HL-60/S4 treated with phorbol 12-myristate 13-acetate at 8.2 ng/mL for 4 days and 3 days (cell line): ENCODE measurements at regions not wholly inside any gene's neighbourhood (a gene's known extent, or its start where the extent isn't known, plus 50 kb on each side); places are given as distances from the start of the nearest gene placed in this dataset.

Source experiments
- in situ Hi-C: fragments of 300-500 bp; cut with MboI; formaldehyde crosslinking; loops from 2 replicates; pipeline ENCODE4 v1.15.0; 2022; ENCODE audit warnings: low sequenced_read_pairs

- in situ Hi-C loops, result no loop called here
Observed at GRCh38 chr10:123480845-123481244, 185.3 kb upstream of the GPR26 start.

- in situ Hi-C loops, result no loop called here
Observed at GRCh38 chr10:123484722-123485121, 181.4 kb upstream of the GPR26 start.

GRCh38 chr10:123485341-123485960 is 180.7 kb upstream of the GPR26 start:
- in situ Hi-C loops, result no loop called here

GRCh38 chr10:123488436-123488835 is 177.7 kb upstream of the GPR26 start:
- in situ Hi-C loops, result no loop called here

GRCh38 chr10:123491364-123491763 is 174.8 kb upstream of the GPR26 start:
- in situ Hi-C loops, result no loop called here

GRCh38 chr10:123492016-123492415 is 174.1 kb upstream of the GPR26 start:
- in situ Hi-C loops, result no loop called here

GRCh38 chr10:123494301-123494808 is 171.8 kb upstream of the GPR26 start:
- in situ Hi-C loops, result no loop called here

DNA sequence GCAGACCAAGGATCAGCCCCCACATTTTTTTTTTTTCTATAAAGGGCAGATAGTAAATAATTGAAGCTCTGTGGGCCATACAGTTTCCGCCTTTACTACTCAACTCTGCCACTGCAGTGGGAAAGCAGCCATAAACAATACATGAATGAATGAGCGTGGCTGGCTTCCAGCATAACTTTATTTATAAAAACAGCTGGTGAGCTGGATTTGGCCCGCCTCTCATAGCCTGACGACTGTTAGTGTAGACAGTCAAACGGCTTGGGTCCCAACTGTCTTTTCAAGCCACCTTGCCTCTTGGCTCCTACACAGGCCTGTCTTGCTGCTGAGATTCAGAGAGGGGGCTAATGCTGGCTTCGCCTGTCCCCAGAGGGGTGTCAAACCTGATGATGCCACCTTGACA is 169.8 kb upstream of the GPR26 start:
- in situ Hi-C loops, result no loop called here

- in situ Hi-C loops, result no loop called here
Observed at GRCh38 chr10:123496996-123497660, 169.0 kb upstream of the GPR26 start.

GRCh38 chr10:123500110-123500509 is 166.0 kb upstream of the GPR26 start:
- in situ Hi-C loops, result no loop called here

DNA sequence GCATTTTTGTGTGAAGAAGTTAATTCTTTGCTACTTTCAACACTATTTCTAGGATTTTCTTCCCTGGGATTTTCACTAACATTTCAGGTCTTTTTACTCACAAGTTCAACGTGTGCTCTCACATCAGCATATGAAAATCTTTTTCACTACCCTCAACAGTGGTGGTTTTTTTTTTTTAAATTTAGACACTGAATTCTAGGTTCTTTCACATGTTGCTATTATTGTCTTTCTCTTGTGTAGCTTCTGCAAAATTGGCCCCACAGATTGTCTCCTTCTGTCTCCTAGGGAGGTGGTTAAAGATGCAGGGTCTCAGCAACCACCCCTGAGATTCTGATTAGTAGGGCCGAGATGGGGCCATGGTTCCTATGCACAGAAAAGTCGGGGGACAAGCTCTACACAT is 165.0 kb upstream of the GPR26 start:
- in situ Hi-C loops, result no loop called here

GRCh38 chr10:123502983-123503382 is 163.2 kb upstream of the GPR26 start:
- in situ Hi-C loops, result no loop called here

DNA sequence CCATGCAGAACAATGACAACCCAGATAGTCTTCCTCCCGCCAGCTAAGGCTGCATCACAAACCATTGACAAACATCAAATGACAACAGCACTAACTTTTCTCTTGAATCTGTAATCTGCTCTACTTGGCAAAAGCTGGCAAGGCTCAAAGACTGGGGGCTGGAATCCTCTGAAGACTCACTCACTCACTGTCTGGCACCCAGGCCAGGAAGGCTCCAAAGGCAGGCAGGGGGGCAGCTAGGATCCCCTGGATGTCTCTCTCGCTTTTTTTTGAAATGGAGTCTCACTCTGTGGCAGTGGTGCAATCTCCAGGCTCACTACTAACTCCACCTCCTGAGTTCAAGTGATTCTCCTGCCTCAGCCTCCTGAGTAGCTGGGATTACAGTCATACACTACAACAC is 159.7 kb upstream of the GPR26 start:
- in situ Hi-C loops, result no loop called here

GRCh38 chr10:123507298-123507697 is 158.9 kb upstream of the GPR26 start:
- in situ Hi-C loops, result no loop called here

GRCh38 chr10:123509338-123509737 is 156.8 kb upstream of the GPR26 start:
- in situ Hi-C loops, result no loop called here

DNA sequence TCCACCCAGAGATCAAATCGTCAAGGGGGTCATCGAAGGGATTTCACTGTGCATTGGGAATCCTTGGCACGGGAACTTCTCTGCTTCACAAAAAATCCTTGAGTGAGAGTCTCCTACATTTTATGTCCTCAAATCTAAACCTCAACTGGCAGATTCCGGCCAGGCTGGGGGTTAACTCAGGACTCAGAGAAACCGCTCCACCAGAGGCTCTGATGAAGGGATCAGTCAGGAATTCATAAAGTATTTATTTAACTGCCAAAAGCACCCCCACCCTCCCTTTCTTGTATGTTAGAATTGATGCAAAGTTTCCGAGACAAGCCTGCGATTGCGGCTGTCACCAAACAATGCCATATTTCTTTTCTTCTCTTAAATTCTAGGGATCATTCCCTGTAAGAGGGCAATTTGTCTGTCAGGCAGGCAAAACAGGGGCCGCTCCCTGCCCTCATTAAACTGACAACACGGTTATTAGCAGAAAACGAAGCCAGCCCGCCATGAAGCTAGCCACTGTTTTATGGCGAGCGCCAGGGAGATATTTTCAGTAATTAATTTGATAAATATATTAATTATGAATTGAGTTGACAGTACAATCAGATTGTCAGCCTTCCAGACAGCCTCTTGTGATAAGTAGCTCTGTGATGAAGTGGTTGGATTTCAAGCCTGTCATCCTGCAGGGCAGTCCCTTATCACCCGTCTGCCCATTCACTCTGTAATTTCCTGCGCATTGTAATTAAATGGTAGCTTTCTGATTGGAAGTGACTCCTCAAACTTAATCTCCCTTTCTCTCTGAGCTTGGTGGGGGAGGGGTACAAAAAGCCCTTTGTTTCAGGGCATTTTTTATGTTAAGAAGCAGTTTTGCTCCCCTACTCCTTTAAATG is 153.0 kb upstream of the GPR26 start:
- in situ Hi-C loops, result no loop called here

- in situ Hi-C loops, result no loop called here
Observed at GRCh38 chr10:123513870-123514269, 152.3 kb upstream of the GPR26 start.

DNA sequence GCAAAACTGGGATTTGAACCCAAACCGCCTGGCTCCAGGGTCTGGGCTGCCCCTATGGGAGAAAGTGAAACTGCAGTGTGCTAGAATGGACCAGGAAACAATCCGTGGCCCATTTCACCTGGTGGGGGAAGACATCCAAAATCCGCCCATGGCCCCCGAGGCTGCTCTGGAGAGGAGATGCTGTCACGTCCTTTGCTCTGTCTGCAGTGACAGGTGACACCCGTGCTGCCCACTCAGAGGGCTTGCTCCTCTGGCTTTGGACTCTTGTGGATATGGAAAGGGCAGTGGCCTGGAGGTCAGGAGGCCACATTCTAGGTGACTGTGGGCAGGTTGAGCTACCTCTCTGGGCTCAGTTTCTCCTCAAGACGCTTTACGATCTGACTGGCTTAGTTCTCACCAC is 151.2 kb upstream of the GPR26 start:
- in situ Hi-C loops, result no loop called here

DNA sequence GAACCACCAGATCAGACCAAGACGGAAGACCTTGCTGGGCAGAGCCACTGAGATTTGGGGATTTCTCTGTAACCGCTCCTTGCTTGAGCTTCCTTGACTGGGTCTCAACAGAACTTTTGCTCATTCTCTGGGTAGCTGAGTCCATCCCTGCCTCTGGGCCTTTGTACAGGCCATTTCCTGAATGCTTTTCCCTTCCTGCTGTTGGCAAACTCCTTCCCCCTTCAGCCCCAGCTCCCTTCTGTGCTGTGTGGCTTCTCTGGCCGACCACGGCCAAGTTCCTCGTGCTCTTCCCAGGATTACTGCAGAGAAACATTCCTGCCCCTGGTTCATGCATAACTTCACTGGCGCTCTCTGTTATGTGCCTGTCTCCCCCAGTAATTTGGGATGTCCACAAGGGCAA is 150.5 kb upstream of the GPR26 start:
- in situ Hi-C loops, result no loop called here

DNA sequence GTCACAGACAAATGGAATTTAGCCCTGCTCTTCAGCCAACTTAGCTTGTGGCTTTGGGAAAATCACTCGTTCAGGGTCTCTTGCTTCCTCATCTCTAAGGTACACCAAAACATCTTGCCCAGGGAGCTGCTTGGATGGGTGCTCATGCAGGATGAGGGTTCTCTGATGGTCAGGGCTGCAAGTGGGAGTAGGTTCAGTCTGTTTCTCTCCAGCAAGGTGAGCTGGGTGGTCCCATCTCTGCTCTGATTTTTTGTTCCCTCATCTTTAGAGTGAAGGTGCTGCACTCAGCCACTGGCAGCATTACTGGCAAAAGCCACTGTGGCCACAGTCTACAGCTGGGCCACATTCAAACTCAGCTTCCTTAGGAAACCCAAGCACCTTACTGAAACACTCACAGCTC is 149.9 kb upstream of the GPR26 start:
- in situ Hi-C loops, result no loop called here

DNA sequence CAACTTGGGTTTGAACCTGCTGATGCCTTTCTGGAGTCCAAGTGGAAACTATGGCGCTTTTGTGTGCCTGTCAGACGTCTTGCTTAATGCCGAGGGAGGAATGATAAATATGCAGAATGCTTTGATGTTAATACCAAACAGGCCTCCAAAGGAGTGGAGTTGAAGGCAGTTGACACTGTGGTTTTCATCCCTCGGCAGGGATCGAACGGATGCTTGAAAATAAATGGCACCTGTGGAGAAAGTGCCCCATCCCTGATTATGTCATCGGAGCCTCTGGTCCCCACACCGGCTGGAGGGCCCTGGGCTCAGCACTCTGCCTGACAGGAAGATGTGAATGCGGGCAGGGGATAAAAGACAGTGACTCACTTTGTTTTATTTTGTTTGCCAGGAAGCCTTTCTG is 148.7 kb upstream of the GPR26 start:
- in situ Hi-C loops, result no loop called here

DNA sequence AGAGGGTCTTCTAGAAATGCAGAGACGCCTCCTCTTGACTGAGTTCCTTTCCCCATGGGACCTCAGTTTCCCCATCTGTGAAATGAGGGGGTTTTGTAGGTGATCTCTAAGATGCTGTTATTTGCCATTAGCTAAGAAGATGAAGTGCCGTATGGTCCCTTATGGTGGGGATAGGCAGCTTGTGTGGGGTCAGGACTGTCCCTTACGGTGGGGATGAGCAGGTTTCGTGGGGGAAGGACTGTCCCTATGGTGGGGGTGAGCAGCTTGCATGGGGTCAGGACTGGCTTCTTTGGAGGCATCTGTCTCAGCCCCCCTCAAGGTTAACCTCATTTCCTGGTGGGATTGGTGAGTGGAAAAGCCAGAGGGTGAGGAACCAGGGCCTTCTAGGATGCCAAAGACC is 148.3 kb upstream of the GPR26 start:
- in situ Hi-C loops, result no loop called here
